Astrocyte (in vitro differentiated cells and primary cell): ENCODE measurements at regions not wholly inside any gene's neighbourhood (a gene's known extent, or its start where the extent isn't known, plus 50 kb on each side); places are given as distances from the start of the nearest gene placed in this dataset.

Source experiments
- EZH2 ChIP-seq: IDR thresholded peaks from 2 replicates; pipeline ENCODE4 v1.6.1; 2012; ENCODE audit warnings: mild to moderate bottlenecking, low read length, inconsistent platforms; ENCODE audit not compliant: insufficient read depth
- TF ChIP-seq, protein P1 (sequence below): IDR thresholded peaks from 2 replicates; pipeline ENCODE4 v1.5.1; 2011; ENCODE audit warnings: low read depth, mild to moderate bottlenecking, inconsistent platforms, low read length, moderate library complexity; ENCODE audit not compliant: insufficient read depth

GRCh38 chr2:21314322-21314835 is 190.6 kb downstream of the TDRD15 start:
- TF ChIP-seq, protein P1, sequence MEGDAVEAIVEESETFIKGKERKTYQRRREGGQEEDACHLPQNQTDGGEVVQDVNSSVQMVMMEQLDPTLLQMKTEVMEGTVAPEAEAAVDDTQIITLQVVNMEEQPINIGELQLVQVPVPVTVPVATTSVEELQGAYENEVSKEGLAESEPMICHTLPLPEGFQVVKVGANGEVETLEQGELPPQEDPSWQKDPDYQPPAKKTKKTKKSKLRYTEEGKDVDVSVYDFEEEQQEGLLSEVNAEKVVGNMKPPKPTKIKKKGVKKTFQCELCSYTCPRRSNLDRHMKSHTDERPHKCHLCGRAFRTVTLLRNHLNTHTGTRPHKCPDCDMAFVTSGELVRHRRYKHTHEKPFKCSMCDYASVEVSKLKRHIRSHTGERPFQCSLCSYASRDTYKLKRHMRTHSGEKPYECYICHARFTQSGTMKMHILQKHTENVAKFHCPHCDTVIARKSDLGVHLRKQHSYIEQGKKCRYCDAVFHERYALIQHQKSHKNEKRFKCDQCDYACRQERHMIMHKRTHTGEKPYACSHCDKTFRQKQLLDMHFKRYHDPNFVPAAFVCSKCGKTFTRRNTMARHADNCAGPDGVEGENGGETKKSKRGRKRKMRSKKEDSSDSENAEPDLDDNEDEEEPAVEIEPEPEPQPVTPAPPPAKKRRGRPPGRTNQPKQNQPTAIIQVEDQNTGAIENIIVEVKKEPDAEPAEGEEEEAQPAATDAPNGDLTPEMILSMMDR: no peak
- no peak for TF ChIP-seq EZH2
